HG03575 (cell line): ENCODE measurements at regions not wholly inside any gene's neighbourhood (a gene's known extent, or its start where the extent isn't known, plus 50 kb on each side); places are given as distances from the start of the nearest gene placed in this dataset.

ENCODE experiments used
- ATAC-seq: cut with Tn5 transposase; IDR thresholded peaks from one replicate; pipeline ENCODE4 v1.9.1; 2021; ENCODE audit not compliant: unreplicated experiment, insufficient number of reproducible peaks, low FRiP score; ENCODE audit errors: extremely low read depth

DNA sequence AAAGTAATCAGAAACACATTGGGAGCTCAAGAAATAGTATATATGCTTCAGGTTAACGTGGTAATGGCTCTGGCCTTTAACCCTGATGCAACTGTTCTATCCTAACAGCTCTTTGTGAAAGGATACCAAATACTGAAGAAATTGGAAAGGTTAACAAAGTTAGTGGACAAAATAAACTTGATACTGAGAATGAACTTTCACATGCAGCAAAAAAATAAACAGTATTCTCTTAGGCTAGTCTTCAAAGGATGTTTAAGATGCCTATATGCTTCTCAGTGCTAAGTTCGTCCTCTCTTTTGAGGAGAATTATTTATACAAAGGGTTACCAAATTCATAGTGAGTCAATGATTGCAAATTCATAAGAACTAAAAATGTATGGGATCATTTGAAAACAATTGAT lies 256.2 kb upstream of the FERD3L start:
- no peak for ATAC-seq

DNA sequence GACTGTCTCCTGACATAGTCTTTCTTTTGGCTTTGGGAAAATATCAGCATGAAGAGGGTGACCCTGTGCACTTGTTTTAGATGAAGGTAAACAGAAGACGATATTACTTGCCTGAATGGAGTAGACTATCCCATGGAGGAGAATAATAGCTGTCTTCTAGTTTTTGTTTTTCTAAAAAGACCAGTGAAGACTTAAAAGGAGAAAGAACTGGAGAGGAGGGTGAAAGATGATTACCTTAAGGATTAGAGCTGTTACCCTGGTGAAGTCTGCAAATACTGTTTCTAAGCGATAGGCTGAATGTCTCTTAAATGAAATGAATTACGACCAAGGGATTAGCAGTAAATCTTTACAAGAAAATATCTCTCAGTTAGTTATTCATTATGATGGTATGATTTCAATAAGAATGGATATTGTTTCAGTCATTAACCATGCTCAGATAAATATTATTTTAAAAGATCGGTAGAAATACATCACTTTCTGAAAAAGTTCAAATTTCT lies 255.6 kb upstream of the FERD3L start:
- no peak for ATAC-seq

DNA sequence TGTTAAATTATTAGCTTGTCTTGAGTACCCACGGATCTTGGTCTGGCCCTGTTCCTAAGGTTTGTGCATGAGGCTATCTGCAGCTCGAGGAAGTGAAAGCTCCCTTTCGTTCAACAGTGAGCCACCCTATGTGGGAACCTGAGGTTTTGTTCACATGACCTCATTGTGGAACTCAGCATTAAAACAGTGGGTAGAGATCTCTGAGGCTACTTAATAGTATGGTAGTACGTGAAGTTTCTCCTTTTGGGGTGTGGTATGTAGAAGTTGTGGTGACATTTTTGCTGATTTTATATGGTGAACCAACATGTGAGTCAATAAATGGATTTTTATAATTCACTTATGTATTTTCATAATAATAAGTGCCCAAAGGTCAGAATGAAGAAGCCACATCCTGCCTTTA lies 252.7 kb upstream of the FERD3L start:
- peak; percentile 79 for ATAC-seq

DNA sequence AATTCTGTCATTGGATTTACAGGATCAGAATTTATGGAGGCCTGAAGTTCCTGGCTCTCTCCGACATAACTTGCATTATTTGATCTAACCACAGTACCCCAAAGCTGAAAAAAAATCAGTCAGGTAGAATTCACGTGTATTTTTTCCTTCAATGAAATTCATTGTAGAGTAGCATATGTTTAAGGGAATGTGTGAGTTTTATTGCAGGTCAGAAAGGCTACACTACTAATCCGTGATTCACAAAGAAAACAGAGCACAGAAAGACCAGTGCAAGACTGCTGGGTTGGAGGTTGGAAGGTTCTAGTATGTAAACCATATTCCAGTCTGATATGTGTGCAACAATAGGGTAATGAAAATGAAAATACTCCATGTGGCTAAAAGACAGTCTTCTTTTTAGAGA lies 247.0 kb upstream of the FERD3L start:
- no peak for ATAC-seq

DNA sequence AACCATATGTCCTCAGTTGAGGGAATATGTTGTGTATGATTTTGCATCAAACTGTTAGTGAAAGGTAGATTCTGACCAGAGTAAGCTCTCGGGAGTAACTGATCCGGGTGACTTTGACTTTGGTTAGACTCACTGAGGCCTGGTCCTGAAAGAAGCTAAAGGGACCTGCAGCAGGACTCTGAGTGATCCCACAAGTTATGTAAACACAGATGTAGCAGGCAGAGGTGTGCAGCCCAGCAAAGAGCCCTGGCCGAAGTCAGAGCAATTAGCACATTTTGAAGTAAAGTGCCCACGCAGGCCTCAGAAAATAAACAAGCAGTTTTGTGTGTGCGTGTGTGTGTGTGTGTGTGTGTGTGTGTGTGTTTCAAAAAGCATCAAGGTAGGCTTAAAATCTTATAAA lies 245.6 kb upstream of the FERD3L start:
- no peak for ATAC-seq

DNA sequence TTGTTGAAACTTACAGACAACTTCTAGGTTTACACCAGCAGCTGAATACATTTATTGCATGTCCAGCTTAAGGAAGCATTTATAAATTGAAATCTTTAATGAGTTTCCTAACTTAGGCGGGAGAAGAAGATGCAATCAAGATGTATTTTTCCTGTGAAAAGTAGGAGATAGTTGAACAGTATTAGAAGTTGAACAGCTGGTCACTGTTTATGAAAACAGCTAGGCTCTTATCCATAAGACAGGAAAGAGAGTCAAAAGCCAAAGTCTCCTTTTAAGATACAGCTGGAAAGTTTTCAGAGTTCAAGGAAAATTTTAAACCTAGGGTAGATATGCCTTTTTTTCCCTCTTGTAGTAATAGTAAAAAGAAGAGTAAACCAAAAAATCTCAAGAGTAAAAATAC lies 236.1 kb upstream of the FERD3L start:
- ATAC-seq = no peak

DNA sequence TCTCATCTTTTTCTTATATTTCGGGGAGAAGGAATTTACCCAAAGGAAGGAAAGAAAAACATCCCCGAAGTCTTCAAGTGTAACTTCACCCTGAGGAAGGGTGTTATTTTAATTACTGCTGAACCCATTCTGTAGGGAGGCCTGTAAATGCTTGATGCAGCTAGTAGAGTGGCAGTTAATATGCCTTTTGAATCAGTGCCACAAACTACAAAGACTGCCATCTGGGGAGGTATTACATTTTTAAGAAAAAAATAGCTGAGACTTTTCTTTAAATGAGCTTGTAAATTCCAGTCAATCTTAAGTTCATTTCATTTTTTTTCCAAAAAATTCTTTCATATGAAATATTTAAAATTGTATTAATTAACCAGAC lies 233.1 kb upstream of the FERD3L start:
- ATAC-seq = no peak

DNA sequence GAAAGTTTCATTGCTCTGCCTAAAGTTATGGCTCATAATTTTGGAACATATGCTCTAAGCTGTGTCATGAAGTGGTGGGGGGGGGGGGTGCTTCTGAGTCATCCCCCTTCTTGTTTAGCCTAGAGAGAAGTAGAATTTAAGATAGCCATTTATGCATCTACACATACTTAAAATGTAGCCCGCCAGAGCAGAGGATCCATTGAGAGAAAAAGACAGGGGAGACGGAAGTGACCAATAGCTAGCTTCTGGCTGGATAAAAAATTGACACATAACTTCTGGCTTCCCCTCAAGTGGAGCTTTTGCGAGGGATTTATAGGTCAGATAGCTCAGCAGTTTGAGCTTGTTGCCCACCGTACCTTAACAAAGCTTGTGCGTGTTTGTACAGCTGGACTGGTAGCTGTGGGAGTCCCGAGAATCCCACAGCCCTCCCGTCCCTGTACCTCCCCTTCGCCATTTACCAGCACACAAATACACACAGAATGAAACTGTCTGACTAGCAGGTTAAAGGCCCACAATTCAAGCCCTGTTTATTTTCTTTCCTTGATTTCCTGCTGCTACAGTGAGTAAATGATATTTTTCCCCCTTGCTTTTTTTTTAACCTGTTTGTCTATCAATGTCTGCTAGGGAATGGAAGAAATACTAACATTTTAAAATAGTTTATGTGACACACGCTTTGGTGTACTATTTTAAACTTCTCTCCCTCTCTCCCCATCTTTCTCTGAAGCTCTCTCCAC lies 232.6 kb upstream of the FERD3L start:
- no peak for ATAC-seq

DNA sequence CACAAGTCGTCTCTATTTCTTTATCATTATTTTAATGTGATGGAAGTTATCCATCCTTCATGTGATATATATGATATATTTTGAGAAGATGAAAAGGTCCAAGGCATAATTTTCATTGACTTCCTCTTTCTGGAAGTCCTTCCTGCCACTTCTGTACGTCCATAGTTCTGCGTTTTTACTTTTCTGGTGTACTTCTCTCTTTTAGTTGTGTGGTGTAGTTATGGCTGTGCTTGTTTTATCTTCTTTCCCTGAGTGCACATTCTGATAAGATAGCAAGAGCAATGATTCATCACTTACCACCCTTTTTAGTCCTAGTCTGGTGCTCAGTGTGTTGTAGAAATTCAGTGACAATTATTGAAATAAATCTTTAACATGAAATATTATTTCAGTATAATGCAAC lies 231.3 kb upstream of the FERD3L start:
- no peak for ATAC-seq

DNA sequence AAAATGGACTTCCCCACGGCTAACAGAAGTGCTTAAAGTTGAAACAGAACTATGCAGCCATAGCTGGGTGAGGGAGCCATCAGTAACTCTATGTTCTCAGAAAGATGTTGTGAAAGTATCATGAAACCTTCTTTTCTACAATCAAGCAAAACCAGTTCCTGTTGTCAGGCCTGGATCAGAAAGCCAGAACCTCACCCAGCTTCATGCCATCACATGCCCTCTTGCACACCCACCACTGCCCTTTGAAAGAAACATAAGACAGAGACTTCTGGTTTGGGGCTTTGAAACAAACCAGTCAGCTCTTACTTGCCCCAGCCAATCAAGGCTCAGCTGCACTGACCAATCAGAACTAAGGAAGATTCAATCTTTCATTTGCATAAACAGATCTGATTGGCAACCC lies 230.8 kb upstream of the FERD3L start:
- ATAC-seq = no peak

DNA sequence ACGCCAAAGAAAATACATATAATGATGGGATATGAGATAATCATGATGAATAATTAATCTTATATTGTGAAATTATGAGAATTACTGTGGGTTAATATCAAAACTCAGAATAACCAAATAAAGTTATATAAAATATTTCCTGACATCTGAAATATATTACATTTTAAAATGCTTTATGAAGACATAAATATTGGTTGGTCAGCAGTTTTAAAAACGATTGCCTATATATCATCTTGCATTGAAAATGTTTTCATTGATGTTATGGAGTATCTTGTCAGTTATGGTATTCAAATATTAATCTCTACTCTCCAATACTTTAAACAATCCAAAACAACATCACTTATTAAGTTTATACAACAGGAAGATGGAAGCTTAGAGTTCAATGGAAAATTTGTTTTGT lies 228.1 kb upstream of the FERD3L start:
- no peak for ATAC-seq

DNA sequence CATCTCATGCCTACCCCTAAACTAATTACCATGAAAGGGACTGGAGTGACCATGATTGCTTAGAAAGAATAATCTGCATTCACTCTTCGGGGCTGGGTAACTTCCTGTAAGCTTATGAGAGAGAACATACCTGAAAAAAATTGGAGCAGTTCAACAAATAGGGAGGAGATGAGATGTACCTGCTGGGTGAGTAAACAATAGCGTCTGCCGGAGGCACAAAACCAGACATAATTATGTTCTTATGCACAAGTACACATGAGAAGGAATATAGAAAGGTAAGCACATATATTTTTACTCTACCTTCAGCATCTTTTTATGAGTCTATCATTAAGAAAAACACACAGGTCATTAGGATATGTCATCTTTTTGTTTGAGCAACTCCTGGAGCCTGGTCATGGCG lies 224.6 kb upstream of the FERD3L start:
- no peak for ATAC-seq

DNA sequence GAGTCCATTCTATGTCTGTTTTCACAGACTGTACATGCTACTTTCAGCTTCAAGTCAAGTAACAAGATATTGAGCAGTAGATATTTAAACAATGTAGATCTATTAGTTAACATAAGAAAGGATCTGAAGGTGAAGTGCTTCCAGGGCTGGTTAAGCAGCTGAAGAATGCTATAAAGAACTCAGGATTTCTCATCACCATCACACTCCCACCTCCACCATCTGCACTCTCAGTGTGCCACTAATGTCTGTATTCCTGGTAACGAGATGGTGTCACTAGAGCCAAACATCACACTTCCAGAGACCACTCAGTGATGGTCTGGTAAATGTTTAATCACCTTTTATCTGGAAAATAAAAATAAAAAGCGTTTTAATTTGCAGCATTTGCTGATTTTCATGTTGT lies 224.0 kb upstream of the FERD3L start:
- no peak for ATAC-seq

DNA sequence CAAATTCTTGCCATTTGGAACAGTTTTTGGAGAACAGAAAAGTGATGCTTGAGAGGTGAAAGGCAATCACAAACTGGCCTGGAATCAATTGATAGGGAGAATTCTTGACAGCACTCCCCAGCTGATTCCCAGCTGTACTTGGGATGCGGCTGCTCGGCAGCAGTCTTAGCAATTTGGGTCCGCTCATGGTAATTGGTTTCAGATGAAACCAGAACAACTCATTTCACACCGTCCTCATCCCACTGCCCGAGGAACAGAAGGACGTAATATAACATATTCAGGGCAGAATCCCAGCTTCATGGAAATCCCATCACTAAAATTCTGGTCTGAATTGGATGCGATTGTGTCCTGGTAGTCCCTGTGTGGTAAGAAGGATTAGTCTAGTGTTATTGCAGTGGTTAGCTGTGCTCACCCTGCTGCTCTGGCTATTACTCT lies 223.3 kb upstream of the FERD3L start:
- ATAC-seq = no peak

DNA sequence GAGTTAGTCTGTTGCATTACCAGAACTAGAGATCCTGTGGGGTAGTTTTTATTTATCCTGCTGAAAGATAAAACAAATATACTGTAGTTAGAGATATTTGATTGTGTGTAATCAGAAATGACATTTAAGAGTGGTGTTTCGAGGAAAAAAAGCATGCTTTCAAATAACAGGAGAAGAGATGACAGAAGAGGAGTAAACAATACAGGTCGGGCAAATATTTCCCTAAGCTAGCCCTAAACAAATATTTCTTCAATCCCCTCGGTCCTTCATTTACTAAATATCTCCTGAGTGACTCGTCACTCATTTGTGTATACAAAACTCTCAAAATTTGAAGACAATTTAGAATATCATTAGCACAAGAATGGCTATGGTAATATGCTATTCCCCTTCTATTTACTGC lies 219.7 kb upstream of the FERD3L start:
- ATAC-seq = no peak

DNA sequence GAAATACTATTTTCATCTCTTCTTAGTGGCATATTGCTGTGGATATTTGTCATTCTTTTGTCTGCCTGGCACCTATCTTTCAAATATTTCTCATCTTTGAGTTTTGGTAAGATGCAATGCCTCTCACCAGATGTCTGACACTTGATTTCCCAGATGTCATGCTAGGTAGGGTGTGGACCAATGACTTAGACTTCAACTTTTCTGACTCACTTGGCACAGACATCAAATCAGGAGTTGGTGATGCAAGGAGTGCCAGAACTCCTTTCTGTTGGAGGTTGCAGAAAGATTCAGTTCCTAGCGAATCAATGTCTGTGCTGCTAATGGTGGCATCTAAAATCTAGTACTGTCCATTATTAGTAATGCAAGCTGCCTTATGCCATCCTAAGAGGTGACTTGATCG lies 216.9 kb upstream of the FERD3L start:
- ATAC-seq = no peak

DNA sequence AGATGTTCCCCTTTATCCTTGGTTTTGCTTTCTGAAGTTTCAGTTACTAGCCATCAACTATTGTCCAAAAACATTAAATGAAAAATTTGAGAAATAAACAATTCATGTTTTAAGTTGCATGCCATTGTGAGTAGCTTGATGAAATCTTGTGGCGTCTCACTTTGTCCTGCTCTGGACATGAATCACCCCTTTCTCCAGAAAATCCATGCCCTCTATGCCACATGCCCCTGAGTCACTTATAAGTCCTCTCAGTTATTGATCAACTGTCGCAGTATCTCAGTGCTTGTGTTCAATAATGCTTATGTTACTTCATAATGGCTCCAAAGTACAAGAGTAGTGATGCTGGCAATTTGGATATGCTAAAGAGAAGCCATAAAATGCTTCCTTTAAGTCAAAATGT lies 208.0 kb upstream of the FERD3L start:
- no peak for ATAC-seq

DNA sequence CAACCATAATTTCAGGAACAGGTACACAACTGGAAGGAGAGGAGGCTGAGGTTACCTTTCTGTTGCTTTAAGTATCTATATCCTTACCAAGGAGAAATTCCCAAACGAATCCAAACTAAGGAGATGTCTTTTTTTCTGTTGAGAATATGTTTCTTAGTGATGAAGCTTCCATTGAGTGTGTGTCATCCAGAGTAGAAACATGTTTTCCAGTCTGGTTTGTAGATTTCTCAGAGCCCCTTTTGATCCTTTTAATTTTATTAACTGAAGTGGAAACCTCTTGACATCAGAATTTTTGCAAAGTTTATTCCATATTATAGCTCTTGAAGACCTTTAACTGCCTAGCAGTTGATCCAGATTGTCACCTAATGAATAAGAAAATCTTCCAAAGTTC lies 207.1 kb upstream of the FERD3L start:
- no peak for ATAC-seq

DNA sequence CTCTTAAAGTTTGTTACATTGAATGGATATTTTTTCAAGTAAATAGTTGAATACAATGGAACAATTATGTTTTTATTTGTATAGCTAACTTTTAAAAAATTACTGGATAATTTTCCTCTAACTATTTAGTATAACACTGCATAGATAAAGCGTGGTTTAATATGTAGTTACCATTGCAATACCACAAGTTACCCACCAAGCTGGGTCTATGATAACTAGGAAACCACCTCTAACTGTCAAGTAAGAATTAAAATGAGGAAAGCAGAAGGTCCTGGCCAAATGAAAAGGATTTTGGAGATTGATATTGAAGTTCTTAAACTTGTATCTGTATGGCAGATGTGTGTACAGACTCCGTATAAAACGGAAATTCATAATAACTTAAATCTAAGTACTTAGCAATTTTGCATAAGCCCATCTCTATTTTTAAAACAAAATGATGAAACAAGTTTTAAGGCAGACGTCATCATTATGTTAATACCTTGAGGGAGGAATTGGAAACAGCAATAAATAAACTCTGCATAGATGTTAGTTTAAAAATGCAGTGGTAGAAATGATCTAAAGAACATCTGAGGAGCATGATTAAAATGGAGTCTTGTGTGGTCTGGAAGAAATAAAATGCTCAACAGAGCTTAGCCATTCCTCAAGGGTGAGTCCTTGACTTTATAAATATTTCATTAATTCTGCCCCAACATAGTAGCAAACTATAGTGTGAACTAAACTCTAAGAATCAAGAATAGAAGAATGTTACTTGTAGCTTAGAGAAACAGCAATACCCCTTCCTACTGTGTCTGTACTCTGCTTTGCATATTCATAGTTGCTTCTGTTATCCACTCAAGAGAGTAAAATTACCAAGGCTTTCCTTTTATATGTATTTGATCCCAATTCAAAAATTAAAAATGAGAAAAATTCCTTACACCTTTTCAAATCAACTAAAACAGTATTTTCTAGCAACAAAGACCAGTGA lies 206.4 kb upstream of the FERD3L start:
- ATAC-seq = no peak

DNA sequence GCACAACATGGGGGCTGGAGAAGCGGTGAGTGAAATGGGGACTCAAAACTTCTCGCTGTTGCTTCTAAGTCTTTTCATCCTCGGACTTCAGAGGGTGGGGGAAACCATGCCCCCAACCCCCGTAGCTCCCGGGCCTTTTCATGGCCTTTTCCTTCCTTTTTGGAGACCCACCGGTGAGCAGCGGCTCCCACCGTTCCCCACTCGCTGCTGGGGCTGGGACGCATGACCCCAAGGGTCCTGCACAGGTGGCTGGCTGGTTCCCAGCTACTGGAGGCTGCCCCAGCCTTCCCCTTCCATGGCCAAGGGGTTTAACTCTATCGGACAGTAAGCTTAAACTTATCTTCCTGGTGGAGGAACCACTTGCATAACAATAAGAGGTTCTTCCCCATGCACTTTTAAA lies 194.3 kb upstream of the FERD3L start:
- ATAC-seq = no peak
